ENCODE measurements at regions not wholly inside any gene's neighbourhood (a gene's known extent, or its start where the extent isn't known, plus 50 kb on each side); places are given as distances from the start of the nearest gene placed in this dataset.

- TF ChIP-seq CTCF (IDR thresholded peaks at IDR 0.05) (no peak), POLR2A (IDR thresholded peaks at IDR 0.05) (no peak)
Observed at GRCh38 chr6:76592566-76592965, 520.1 kb upstream of the IMPG1 start.
